IPS-15b (cell line): ENCODE measurements at regions not wholly inside any gene's neighbourhood (a gene's known extent, or its start where the extent isn't known, plus 50 kb on each side); places are given as distances from the start of the nearest gene placed in this dataset.

Experiments
- H3K27me3 ChIP-seq: one replicate; pipeline ENCODE4 v1.6.1; 2013; ENCODE audit warnings: low read length; ENCODE audit not compliant: control insufficient read depth, insufficient read depth
- H3K36me3 ChIP-seq: one replicate; pipeline ENCODE4 v1.6.1; 2013; ENCODE audit warnings: low read length; ENCODE audit not compliant: control insufficient read depth, insufficient read depth
- H3K4me1 ChIP-seq: one replicate; pipeline ENCODE4 v1.6.1; 2013; ENCODE audit warnings: mild to moderate bottlenecking, low read length; ENCODE audit not compliant: control insufficient read depth, insufficient read depth
- H3K4me3 ChIP-seq: one replicate; pipeline ENCODE4 v1.5.1; 2013; ENCODE audit warnings: low read depth, low read length
- H3K9ac ChIP-seq: one replicate; pipeline ENCODE4 v1.6.1; 2013; ENCODE audit warnings: low read depth, mild to moderate bottlenecking, low read length
- H3K9me3 ChIP-seq: one replicate; pipeline ENCODE4 v1.6.1; 2013; ENCODE audit warnings: mild to moderate bottlenecking, low read length; ENCODE audit not compliant: control insufficient read depth, insufficient read depth

DNA sequence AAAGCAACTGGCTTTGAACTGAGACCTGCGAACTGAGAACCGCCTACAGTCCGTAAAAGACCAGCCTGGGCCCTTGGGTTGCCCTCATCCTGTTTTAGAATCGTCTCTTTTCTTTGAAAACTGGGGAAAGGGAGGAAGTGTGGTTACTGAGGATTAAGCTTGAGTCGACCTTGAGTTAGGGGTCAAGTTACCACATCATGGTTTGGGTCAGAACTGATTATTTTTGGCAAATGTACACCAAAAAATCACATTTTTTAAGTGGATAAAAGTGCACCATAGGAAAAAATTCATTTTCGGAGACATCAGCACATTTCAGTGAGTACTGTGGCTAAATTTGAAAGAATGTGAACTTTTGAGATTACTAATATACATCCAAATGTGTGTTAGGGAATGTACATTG, 76.9 kb upstream of the KAZN start:
- H3K9ac ChIP-seq: no peak overlapping the region
- no peaks in the 10 kb centered on the region for H3K36me3 ChIP-seq
- H3K9me3 ChIP-seq: no peaks in the 10 kb centered on the region
- no peaks in the 10 kb centered on the region for H3K27me3 ChIP-seq
- no peak overlapping the region for H3K4me3 ChIP-seq
- H3K4me1 ChIP-seq: no peaks in the 10 kb centered on the region

GRCh38 chr1:14522077-14522925, 76.2 kb upstream of the KAZN start:
- Histone ChIP-seq H3K9me3 (no peaks in the 10 kb centered on the region), H3K36me3 (no peaks in the 10 kb centered on the region), H3K4me3 (no peak overlapping the region), H3K4me1 (no peaks in the 10 kb centered on the region), H3K27me3 (no peaks in the 10 kb centered on the region), H3K9ac (no peak overlapping the region)

GRCh38 chr1:14522926-14523241, 75.6 kb upstream of the KAZN start:
- Histone ChIP-seq H3K36me3 (no peaks in the 10 kb centered on the region), H3K9me3 (no peaks in the 10 kb centered on the region), H3K4me3 (no peak overlapping the region), H3K27me3 (no peaks in the 10 kb centered on the region), H3K4me1 (no peaks in the 10 kb centered on the region), H3K9ac (no peak overlapping the region)

GRCh38 chr1:14524826-14525636, 73.5 kb upstream of the KAZN start:
- no peaks in the 10 kb centered on the region for H3K36me3 ChIP-seq
- no peak overlapping the region for H3K9ac ChIP-seq
- no peaks in the 10 kb centered on the region for H3K27me3 ChIP-seq
- H3K4me3 ChIP-seq: no peak overlapping the region
- H3K9me3 ChIP-seq: no peaks in the 10 kb centered on the region
- H3K4me1 ChIP-seq: no peaks in the 10 kb centered on the region

DNA sequence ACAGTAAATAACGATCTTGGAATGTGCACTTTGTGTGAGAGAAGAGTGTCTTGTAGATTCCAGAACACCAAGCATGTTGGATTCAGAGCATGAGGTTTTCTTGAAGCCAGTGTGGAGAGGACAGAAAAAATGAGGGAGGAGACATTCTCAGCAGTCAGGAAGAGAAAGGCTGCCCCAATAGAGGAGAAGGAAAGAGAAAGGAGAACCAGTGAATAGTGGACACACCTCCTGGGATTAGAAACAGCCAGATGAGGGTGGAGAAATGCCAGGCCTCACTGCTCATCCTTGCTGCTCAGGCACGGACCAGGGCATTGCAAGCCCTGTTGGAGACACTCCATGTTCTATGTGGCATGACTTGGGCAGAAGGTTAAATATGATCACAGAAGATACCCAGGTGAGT, 69.0 kb upstream of the KAZN start:
- H3K27me3 ChIP-seq: no peaks in the 10 kb centered on the region
- H3K9ac ChIP-seq: no peak overlapping the region
- H3K4me1 ChIP-seq: no peaks in the 10 kb centered on the region
- H3K9me3 ChIP-seq: no peaks in the 10 kb centered on the region
- no peak overlapping the region for H3K4me3 ChIP-seq
- H3K36me3 ChIP-seq: no peaks in the 10 kb centered on the region

- no peaks in the 10 kb centered on the region for H3K36me3 ChIP-seq
These were observed 67.0 kb upstream of the KAZN start for GRCh38 chr1:14531519-14531918.

GRCh38 chr1:14535619-14536355, 62.7 kb upstream of the KAZN start:
- Histone ChIP-seq H3K4me3 (no peak overlapping the region), H3K9me3 (no peaks in the 10 kb centered on the region), H3K27me3 (no peaks in the 10 kb centered on the region), H3K4me1 (no peaks in the 10 kb centered on the region), H3K9ac (no peak overlapping the region), H3K36me3 (no peaks in the 10 kb centered on the region)

More at GRCh38 chr1:14531519-14531918, 67.0 kb upstream of the KAZN start:
- H3K27me3 ChIP-seq: no peaks in the 10 kb centered on the region
- H3K4me3 ChIP-seq: no peak overlapping the region
- no peaks in the 10 kb centered on the region for H3K4me1 ChIP-seq
- H3K9ac ChIP-seq: no peak overlapping the region
- H3K9me3 ChIP-seq: no peaks in the 10 kb centered on the region

GRCh38 chr1:14538335-14538734, 60.1 kb upstream of the KAZN start:
- Histone ChIP-seq H3K4me3 (no peak overlapping the region), H3K9me3 (no peaks in the 10 kb centered on the region), H3K27me3 (no peaks in the 10 kb centered on the region), H3K9ac (no peak overlapping the region), H3K36me3 (no peaks in the 10 kb centered on the region), H3K4me1 (no peaks in the 10 kb centered on the region)

- Histone ChIP-seq H3K36me3 (no peaks in the 10 kb centered on the region), H3K9ac (no peak overlapping the region), H3K9me3 (no peaks in the 10 kb centered on the region), H3K4me1 (peaks cover under 1% of the 10 kb centered on the region), H3K4me3 (no peak overlapping the region), H3K27me3 (no peaks in the 10 kb centered on the region)
These were observed 59.2 kb upstream of the KAZN start for GRCh38 chr1:14539309-14539708.

DNA sequence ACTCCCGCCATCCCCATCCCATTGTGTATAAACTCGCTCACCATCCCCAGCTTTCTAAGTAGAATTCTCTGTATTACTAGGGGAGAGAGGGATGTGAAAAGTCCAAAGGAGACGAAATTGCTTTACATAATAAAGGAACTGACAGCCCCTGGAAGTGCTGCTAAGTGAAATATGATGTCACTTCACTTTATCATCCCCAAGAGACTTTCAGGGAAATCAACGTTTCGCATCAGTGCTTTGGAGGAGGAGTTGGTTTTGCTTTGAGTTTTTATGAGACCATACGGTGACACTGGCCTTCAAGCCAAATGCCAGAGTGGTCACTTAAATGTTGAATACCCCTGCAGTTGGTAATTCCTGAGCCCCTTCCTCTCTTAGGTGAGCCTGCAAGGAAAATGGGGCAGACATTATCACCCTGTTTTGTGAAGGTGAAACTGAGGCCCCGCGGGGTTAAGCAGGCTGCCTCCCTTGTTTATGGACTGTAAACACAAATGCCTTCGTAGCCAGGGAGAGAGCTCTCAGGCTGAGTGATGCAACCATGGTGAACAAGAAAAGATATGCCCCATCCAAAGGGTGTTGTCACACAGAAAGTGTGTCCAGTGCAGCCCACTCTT, 58.4 kb upstream of the KAZN start:
- Histone ChIP-seq H3K4me1 (peaks cover 3% of the 10 kb centered on the region), H3K27me3 (no peaks in the 10 kb centered on the region), H3K9me3 (no peaks in the 10 kb centered on the region), H3K9ac (no peak overlapping the region), H3K4me3 (no peak overlapping the region), H3K36me3 (no peaks in the 10 kb centered on the region)

GRCh38 chr1:14541348-14541747, 57.1 kb upstream of the KAZN start:
- H3K4me1 ChIP-seq: peaks cover 3% of the 10 kb centered on the region
- no peaks in the 10 kb centered on the region for H3K9me3 ChIP-seq
- no peaks in the 10 kb centered on the region for H3K27me3 ChIP-seq

More at GRCh38 chr1:14541348-14541747, 57.1 kb upstream of the KAZN start:
- no peak overlapping the region for H3K4me3 ChIP-seq
- H3K9ac ChIP-seq: no peak overlapping the region
- H3K36me3 ChIP-seq: no peaks in the 10 kb centered on the region
